GM23338 (cell line): ENCODE measurements at regions not wholly inside any gene's neighbourhood (a gene's known extent, or its start where the extent isn't known, plus 50 kb on each side); places are given as distances from the start of the nearest gene placed in this dataset.

Experiments used
- ATAC-seq: fragments of 200-7000 bp; cut with Tn5 transposase; 3 replicates; pipeline ENCODE4 v1.9.1; 2020
- DNase-seq: peaks from one replicate; pipeline ENCODE4 v3.0.0-alpha.2; 2015; ENCODE audit warnings: low spot score
- H2AFZ ChIP-seq: fragments of 200-600 bp; sonication (generic); 2 replicates; pipeline ENCODE4 v1.8.0; 2016; ENCODE audit warnings: antibody characterized with exemption, mild to moderate bottlenecking, moderate library complexity
- H3F3A ChIP-seq: fragments of 200-600 bp; sonication (generic); replicated peaks from 2 replicates; pipeline ENCODE4 v1.8.0; 2017; ENCODE audit warnings: antibody characterized with exemption, mixed run types, low read depth
- H3K27ac ChIP-seq: fragments of 200-600 bp; sonication (generic); 2 replicates; pipeline ENCODE4 v1.6.1; 2016; ENCODE audit warnings: low read depth
- H3K27me3 ChIP-seq: fragments of 200-600 bp; sonication (generic); 2 replicates; pipeline ENCODE4 v1.8.0; 2016; ENCODE audit warnings: mild to moderate bottlenecking, mixed run types, moderate library complexity; ENCODE audit not compliant: insufficient read depth
- H3K36me3 ChIP-seq: fragments of 200-600 bp; sonication (generic); 2 replicates; pipeline ENCODE4 v1.8.0; 2016; ENCODE audit warnings: mild to moderate bottlenecking; ENCODE audit not compliant: insufficient read depth
- H3K4me1 ChIP-seq: fragments of 200-600 bp; sonication (generic); 2 replicates; pipeline ENCODE4 v1.8.0; 2016; ENCODE audit warnings: mild to moderate bottlenecking, moderate library complexity; ENCODE audit not compliant: insufficient read depth
- H3K4me2 ChIP-seq: fragments of 200-600 bp; sonication (generic); 2 replicates; pipeline ENCODE4 v1.7.1; 2017; ENCODE audit warnings: mixed run types
- H3K4me3 ChIP-seq: fragments of 200-600 bp; sonication (generic); 2 replicates; pipeline ENCODE4 v1.6.1; 2016; ENCODE audit warnings: mixed run types
- H3K79me2 ChIP-seq: fragments of 200-600 bp; sonication (generic); replicated peaks from 2 replicates; pipeline ENCODE4 v1.8.0; 2017; ENCODE audit warnings: mild to moderate bottlenecking; ENCODE audit not compliant: insufficient read depth
- H3K9me2 ChIP-seq: fragments of 200-600 bp; sonication (generic); 2 replicates; pipeline ENCODE4 v1.8.0; 2017; ENCODE audit not compliant: insufficient read depth
- H4K20me1 ChIP-seq: fragments of 200-600 bp; sonication (generic); replicated peaks from 2 replicates; pipeline ENCODE4 v1.8.0; 2017; ENCODE audit warnings: mild to moderate bottlenecking; ENCODE audit not compliant: insufficient read depth
- H3K27ac Mint-ChIP-seq: 2 replicates; pipeline ENCODE4 v1.8.0; 2020; ENCODE audit warnings: inconsistent platforms, mild to moderate bottlenecking, moderate library complexity, mixed read lengths
- H3K27me3 Mint-ChIP-seq: 3 replicates; pipeline ENCODE4 v1.8.0; 2022; ENCODE audit warnings: low read depth, mild to moderate bottlenecking, moderate library complexity, mixed read lengths, inconsistent platforms; ENCODE audit not compliant: insufficient read depth, poor library complexity
- H3K36me3 Mint-ChIP-seq: 3 replicates; pipeline ENCODE4 v1.8.0; 2021; ENCODE audit warnings: low read depth, mild to moderate bottlenecking, inconsistent platforms, moderate library complexity, mixed read lengths
- H3K4me1 Mint-ChIP-seq: 3 replicates; pipeline ENCODE4 v1.8.0; 2020; ENCODE audit warnings: mild to moderate bottlenecking, inconsistent platforms, mixed read lengths
- H3K4me3 Mint-ChIP-seq: 3 replicates; pipeline ENCODE4 v1.8.0; 2021; ENCODE audit warnings: moderate library complexity, mild to moderate bottlenecking, inconsistent platforms, mixed read lengths
- H3K9me3 Mint-ChIP-seq: 3 replicates; pipeline ENCODE4 v1.8.0; 2020; ENCODE audit warnings: moderate library complexity, mild to moderate bottlenecking, inconsistent platforms, mixed read lengths
- CREB1 ChIP-seq: fragments of 250-450 bp; sonication (Bioruptor Pico); IDR thresholded peaks from 2 replicates; pipeline ENCODE4 v1.5.0; 2020; ENCODE audit warnings: low read depth, mild to moderate bottlenecking, moderate library complexity
- CTCF ChIP-seq, 2 experiments: fragments of 200-600 bp in 1 of 2; sonication (generic) in 1 of 2; conservative IDR thresholded peaks; 2 replicates each; pipeline versions ENCODE4 v1.5.1 to v1.6.1; 2016 to 2017; ENCODE audit warnings: antibody characterized with exemption in 2 of 2, low read depth in 2 of 2, mild to moderate bottlenecking in 2 of 2, moderate library complexity in 1 of 2
- EZH2 ChIP-seq: fragments of 200-600 bp; sonication (generic); IDR thresholded peaks from one replicate; pipeline ENCODE4 v1.8.0; 2017; ENCODE audit warnings: antibody characterized with exemption, mild to moderate bottlenecking, low read depth; ENCODE audit not compliant: unreplicated experiment
- EZH2phosphoT487 ChIP-seq: fragments of 200-600 bp; sonication (generic); IDR thresholded peaks from one replicate; pipeline ENCODE4 v1.8.1; 2018; ENCODE audit warnings: antibody characterized with exemption; ENCODE audit not compliant: unreplicated experiment
- NANOG ChIP-seq: IDR thresholded peaks from 2 replicates; pipeline ENCODE4 v1.6.1; 2016; ENCODE audit warnings: antibody characterized with exemption, borderline replicate concordance
- POLR2AphosphoS5 ChIP-seq: IDR thresholded peaks from 2 replicates; pipeline ENCODE4 v1.6.1; 2016; ENCODE audit warnings: antibody characterized with exemption, low read depth
- ZNF114 ChIP-seq: fragments of 250-450 bp; sonication (Bioruptor Pico); IDR thresholded peaks from 2 replicates; pipeline ENCODE4 v1.5.0; 2020; ENCODE audit warnings: mild to moderate bottlenecking, moderate library complexity
- ZNF331 ChIP-seq: fragments of 250-450 bp; sonication (Bioruptor Pico); IDR thresholded peaks from 2 replicates; pipeline ENCODE4 v1.5.0; 2020; ENCODE audit warnings: low read depth, mild to moderate bottlenecking, moderate library complexity
- ZNF462 ChIP-seq: fragments of 250-450 bp; sonication (Bioruptor Pico); IDR thresholded peaks from 2 replicates; pipeline ENCODE4 v1.5.0; 2020; ENCODE audit warnings: mild to moderate bottlenecking, moderate library complexity

GRCh38 chr7:81074406-81074805, 155.6 kb upstream of the SEMA3C start (continued):
- TF ChIP-seq ZNF114 (CRISPR knock-in tag) (no peak), ZNF462 (CRISPR knock-in tag) (no peak), POLR2AphosphoS5 (no peak), CREB1 (no peak), ZNF331 (no peak), NANOG (no peak), EZH2phosphoT487 (no peak), EZH2 (no peak)

GRCh38 chr7:81073931-81074251, 155.0 kb upstream of the SEMA3C start:
- Histone ChIP-seq H3K79me2 (no peaks in the 10 kb centered on the region), H3K36me3 (no peaks in the 10 kb centered on the region), H3K27ac (no peak overlapping the region), H3K4me2 (no peak overlapping the region), H2AFZ (no peak overlapping the region), H4K20me1 (no peaks in the 10 kb centered on the region), H3K9me2 (peaks cover 3% of the 10 kb centered on the region; the same call in 1 of the 2 replicates), H3K27me3 (no peaks in the 10 kb centered on the region), H3K4me3 (no peak overlapping the region), H3K4me1 (no peaks in the 10 kb centered on the region), H3F3A (no peaks in the 10 kb centered on the region)
- Mint-ChIP-seq H3K4me3 (no peak overlapping the region), H3K27me3 (no peaks in the 10 kb centered on the region), H3K36me3 (peaks cover 14% of the 10 kb centered on the region; the same call in 2 of the 3 replicates), H3K27ac (no peak overlapping the region), H3K9me3 (peaks cover 30% of the 10 kb centered on the region), H3K4me1 (no peaks in the 10 kb centered on the region; the same call in 2 of the 3 replicates)
- DNase-seq: no peak
- no peak for ATAC-seq
- TF ChIP-seq ZNF462 (CRISPR knock-in tag) (no peak), EZH2phosphoT487 (no peak), CREB1 (no peak), ZNF331 (no peak), CTCF (conservative IDR thresholded peaks at IDR 0.05; ENCODE audit: low read depth in 2 of 2) (no peak)
